Activated T-helper 17 cell treated with anti-CD3 and anti-CD28 coated beads, Interleukin-2, amount 50 U/mL, for 72 hours (primary cell): ENCODE measurements at regions not wholly inside any gene's neighbourhood (a gene's known extent, or its start where the extent isn't known, plus 50 kb on each side); places are given as distances from the start of the nearest gene placed in this dataset.
A peak's percentile ranks its signal among the peaks of the same experiment; 100 is the strongest.

Source experiments
- ATAC-seq: fragments of 150-1000 bp; cut with Tn5 transposase; replicated peaks from 2 replicates; pipeline ENCODE4 v1.10.0; 2021; ENCODE audit warnings: mild to moderate bottlenecking, moderate library complexity
- H3K27ac Mint-ChIP-seq: one replicate; pipeline ENCODE4 v1.8.0; 2022; ENCODE audit warnings: mixed read lengths
- H3K27me3 Mint-ChIP-seq: one replicate; pipeline ENCODE4 v1.8.0; 2022; ENCODE audit warnings: mixed read lengths
- H3K36me3 Mint-ChIP-seq: one replicate; pipeline ENCODE4 v1.8.0; 2022; ENCODE audit warnings: low read depth, mild to moderate bottlenecking, mixed read lengths
- H3K4me1 Mint-ChIP-seq: one replicate; pipeline ENCODE4 v1.8.0; 2022; ENCODE audit warnings: mixed read lengths
- H3K4me3 Mint-ChIP-seq: one replicate; pipeline ENCODE4 v1.8.0; 2022; ENCODE audit warnings: mild to moderate bottlenecking, mixed read lengths
- H3K9me3 Mint-ChIP-seq: one replicate; pipeline ENCODE4 v1.8.0; 2022; ENCODE audit warnings: mixed read lengths

GRCh38 chr9:121550041-121550440, 50.4 kb upstream of the GGTA1 start:
- Mint-ChIP-seq H3K27me3 (peaks cover 18% of the 10 kb centered on the region), H3K4me1 (no peaks in the 10 kb centered on the region), H3K4me3 (no peak overlapping the region), H3K27ac (no peak overlapping the region), H3K36me3 (no peaks in the 10 kb centered on the region), H3K9me3 (no peaks in the 10 kb centered on the region)
- ATAC-seq, result no peak

- ATAC-seq, result peak; percentile 75
- Mint-ChIP-seq H3K9me3 (no peaks in the 10 kb centered on the region), H3K4me3 (no peak overlapping the region), H3K4me1 (no peaks in the 10 kb centered on the region), H3K27me3 (peaks cover 18% of the 10 kb centered on the region), H3K27ac (no peak overlapping the region), H3K36me3 (no peaks in the 10 kb centered on the region)
These were observed 51.2 kb upstream of the GGTA1 start for GRCh38 chr9:121550569-121551512.

- Mint-ChIP-seq H3K9me3 (no peaks in the 10 kb centered on the region), H3K4me1 (no peaks in the 10 kb centered on the region), H3K27ac (no peak overlapping the region), H3K27me3 (peaks cover 18% of the 10 kb centered on the region), H3K36me3 (no peaks in the 10 kb centered on the region), H3K4me3 (no peak overlapping the region)
- no peak for ATAC-seq
These were observed 52.5 kb upstream of the GGTA1 start for GRCh38 chr9:121551985-121552753.

GRCh38 chr9:121556082-121556481, 56.4 kb upstream of the GGTA1 start:
- Mint-ChIP-seq H3K36me3 (no peaks in the 10 kb centered on the region), H3K4me3 (no peak overlapping the region), H3K27me3 (peaks cover 3% of the 10 kb centered on the region), H3K9me3 (no peaks in the 10 kb centered on the region), H3K27ac (no peak overlapping the region), H3K4me1 (no peaks in the 10 kb centered on the region)
- no peak for ATAC-seq

- Mint-ChIP-seq H3K36me3 (no peaks in the 10 kb centered on the region), H3K4me1 (no peaks in the 10 kb centered on the region), H3K27ac (no peak overlapping the region)
These were observed 56.9 kb upstream of the GGTA1 start for GRCh38 chr9:121556580-121556979.

GRCh38 chr9:121557581-121558447, 58.2 kb upstream of the GGTA1 start:
- Mint-ChIP-seq H3K27me3 (peaks cover 4% of the 10 kb centered on the region), H3K4me3 (peak overlapping the region; percentile 4), H3K36me3 (no peaks in the 10 kb centered on the region), H3K4me1 (no peaks in the 10 kb centered on the region), H3K27ac (no peak overlapping the region), H3K9me3 (no peaks in the 10 kb centered on the region)
- peak; percentile 69 for ATAC-seq

More at GRCh38 chr9:121556580-121556979, 56.9 kb upstream of the GGTA1 start:
- Mint-ChIP-seq H3K4me3 (no peak overlapping the region), H3K9me3 (no peaks in the 10 kb centered on the region), H3K27me3 (peaks cover 3% of the 10 kb centered on the region)
- no peak for ATAC-seq

- Mint-ChIP-seq H3K4me3 (peak overlapping the region; percentile 4), H3K4me1 (no peaks in the 10 kb centered on the region), H3K36me3 (no peaks in the 10 kb centered on the region), H3K9me3 (no peaks in the 10 kb centered on the region), H3K27ac (no peak overlapping the region), H3K27me3 (peaks cover 6% of the 10 kb centered on the region)
- ATAC-seq, result no peak
These were observed 58.8 kb upstream of the GGTA1 start for GRCh38 chr9:121558473-121558872.

- peak; percentile 39 for ATAC-seq
- no peaks in the 10 kb centered on the region for H3K36me3 Mint-ChIP-seq
- no peak overlapping the region for H3K27ac Mint-ChIP-seq
- H3K9me3 Mint-ChIP-seq, result no peaks in the 10 kb centered on the region
- H3K4me1 Mint-ChIP-seq, result no peaks in the 10 kb centered on the region
- H3K27me3 Mint-ChIP-seq, result peaks cover 6% of the 10 kb centered on the region
- no peak overlapping the region for H3K4me3 Mint-ChIP-seq
These were observed 59.5 kb upstream of the GGTA1 start for GRCh38 chr9:121559183-121559582.

GRCh38 chr9:121560921-121561320, 61.3 kb upstream of the GGTA1 start:
- H3K4me1 Mint-ChIP-seq, result no peaks in the 10 kb centered on the region
- H3K36me3 Mint-ChIP-seq, result no peaks in the 10 kb centered on the region
- no peak overlapping the region for H3K4me3 Mint-ChIP-seq
- peaks cover 6% of the 10 kb centered on the region for H3K27me3 Mint-ChIP-seq
- no peaks in the 10 kb centered on the region for H3K9me3 Mint-ChIP-seq
- no peak overlapping the region for H3K27ac Mint-ChIP-seq
- no peak for ATAC-seq

GRCh38 chr9:121561385-121562222, 62.0 kb upstream of the GGTA1 start:
- Mint-ChIP-seq H3K9me3 (no peaks in the 10 kb centered on the region), H3K27me3 (peaks cover 9% of the 10 kb centered on the region), H3K4me3 (no peak overlapping the region), H3K4me1 (no peaks in the 10 kb centered on the region), H3K36me3 (no peaks in the 10 kb centered on the region), H3K27ac (no peak overlapping the region)
- ATAC-seq, result no peak

GRCh38 chr9:121562301-121562700, 62.7 kb upstream of the GGTA1 start:
- Mint-ChIP-seq H3K36me3 (no peaks in the 10 kb centered on the region), H3K27me3 (peaks cover 13% of the 10 kb centered on the region), H3K4me3 (no peak overlapping the region), H3K27ac (no peak overlapping the region), H3K4me1 (no peaks in the 10 kb centered on the region), H3K9me3 (no peaks in the 10 kb centered on the region)
- no peak for ATAC-seq

GRCh38 chr9:121563425-121563824, 63.8 kb upstream of the GGTA1 start:
- Mint-ChIP-seq H3K9me3 (no peaks in the 10 kb centered on the region), H3K4me1 (no peaks in the 10 kb centered on the region), H3K27ac (peak overlapping the region; percentile 33), H3K36me3 (no peaks in the 10 kb centered on the region), H3K4me3 (no peak overlapping the region), H3K27me3 (peaks cover 13% of the 10 kb centered on the region)
- no peak for ATAC-seq

GRCh38 chr9:121563881-121564460, 64.3 kb upstream of the GGTA1 start:
- Mint-ChIP-seq H3K36me3 (no peaks in the 10 kb centered on the region), H3K27me3 (peaks cover 13% of the 10 kb centered on the region), H3K4me3 (no peak overlapping the region), H3K9me3 (no peaks in the 10 kb centered on the region), H3K27ac (no peak overlapping the region), H3K4me1 (no peaks in the 10 kb centered on the region)
- ATAC-seq, result no peak
